ENCODE measurements at regions not wholly inside any gene's neighbourhood (a gene's known extent, or its start where the extent isn't known, plus 50 kb on each side); places are given as distances from the start of the nearest gene placed in this dataset.
"Not testable (repeated sequence)": the region's sequence is repeated elsewhere in the genome, so short reads cannot be mapped to it uniquely, and the experiment has no call there.

DNA sequence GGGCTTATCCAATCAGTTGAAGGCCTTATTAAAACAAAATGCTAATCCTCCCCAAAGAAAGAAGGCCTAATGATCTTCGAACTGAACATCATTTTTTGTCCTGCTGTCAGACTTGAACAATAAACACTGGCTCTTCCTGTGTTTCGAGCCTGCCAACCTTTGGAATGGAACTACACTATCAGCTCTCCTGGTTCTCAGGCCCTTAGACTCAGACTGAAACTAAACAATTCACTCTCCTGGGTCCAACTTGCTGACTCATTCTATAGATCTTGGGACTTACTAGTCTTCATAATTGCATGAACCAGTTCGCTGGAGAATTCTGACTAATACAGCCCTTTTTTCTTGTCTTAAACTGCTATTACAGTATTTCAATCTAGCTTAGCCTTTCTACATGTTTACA, 235.2 kb downstream of the LNPK start:
- no peak for DNase-seq (ENCODE audit: low read depth in 3 of 3)

DNA sequence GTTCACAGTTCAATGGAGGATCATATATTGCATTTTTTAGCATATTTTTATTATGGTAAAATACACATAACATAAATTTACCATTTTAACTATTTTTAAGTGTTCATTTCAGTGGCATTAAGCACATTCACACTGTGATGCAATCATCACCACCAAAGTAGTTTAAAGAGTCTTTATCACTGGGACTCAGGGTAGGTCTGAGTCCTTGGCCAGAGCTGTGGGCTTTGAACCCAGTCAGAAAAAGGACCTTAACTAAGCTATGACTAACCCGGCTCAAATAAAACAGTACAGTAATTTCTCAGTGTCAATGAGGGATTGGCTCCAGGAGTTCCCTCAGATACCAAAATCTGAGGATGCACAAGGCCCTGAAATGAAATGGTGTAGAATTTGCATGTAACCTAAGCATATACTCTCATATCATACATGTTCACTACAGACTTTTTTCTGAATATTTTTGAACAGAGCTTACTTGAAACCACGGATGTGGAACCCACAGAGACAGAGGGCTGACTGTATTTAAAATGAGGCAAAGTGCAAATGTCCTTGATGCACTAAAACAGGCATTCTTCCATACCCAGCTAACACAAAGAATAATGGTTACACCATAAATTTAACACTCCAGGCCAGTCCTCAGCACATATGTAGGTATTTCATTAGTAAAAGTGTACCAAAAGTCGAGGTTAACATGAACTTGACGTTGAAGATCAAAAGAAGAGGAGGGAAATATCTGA, 246.2 kb downstream of the LNPK start:
- DNase-seq (ENCODE audit: low read depth in 3 of 3) = no peak

DNA sequence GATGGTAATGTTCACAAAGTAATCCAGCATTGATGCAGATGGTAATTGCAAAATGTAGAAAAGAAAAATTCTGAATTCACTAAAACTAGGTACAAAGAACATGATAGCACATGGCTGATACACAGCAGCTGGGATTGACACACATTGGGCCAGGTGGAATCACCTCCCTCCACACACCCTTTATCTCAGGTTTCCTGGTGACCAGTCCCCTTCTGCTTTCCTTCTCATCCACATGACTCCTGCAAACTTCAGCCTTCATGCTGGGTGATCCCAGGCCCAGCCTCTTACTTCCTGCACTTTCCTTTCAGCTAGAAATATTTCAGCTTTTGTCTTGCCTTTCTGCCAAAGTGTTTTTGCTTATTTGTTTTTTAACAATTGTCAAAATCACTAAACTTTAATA, 246.9 kb downstream of the LNPK start:
- no peak for DNase-seq (ENCODE audit: low read depth in 3 of 3)

DNA sequence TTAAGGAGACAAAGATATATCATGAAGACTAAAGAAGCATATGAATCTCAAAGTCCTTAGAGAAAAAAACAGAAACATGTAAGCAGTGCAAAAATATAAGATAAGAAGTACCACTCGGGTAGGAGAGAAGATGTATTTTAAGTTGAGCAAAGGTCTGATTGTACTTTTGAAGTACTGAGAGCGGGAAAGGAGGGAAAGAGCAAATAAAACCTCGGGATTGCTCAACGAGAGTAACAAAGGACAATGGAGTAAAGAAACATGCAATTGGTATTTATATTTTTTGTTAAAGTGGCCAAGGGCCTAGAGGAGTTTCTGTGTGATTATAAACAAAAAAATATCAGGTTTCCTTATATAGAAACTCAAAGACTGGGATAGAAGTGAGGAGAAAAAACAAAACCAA, 251.9 kb downstream of the LNPK start:
- DNase-seq (ENCODE audit: low read depth in 3 of 3) = no peak

DNA sequence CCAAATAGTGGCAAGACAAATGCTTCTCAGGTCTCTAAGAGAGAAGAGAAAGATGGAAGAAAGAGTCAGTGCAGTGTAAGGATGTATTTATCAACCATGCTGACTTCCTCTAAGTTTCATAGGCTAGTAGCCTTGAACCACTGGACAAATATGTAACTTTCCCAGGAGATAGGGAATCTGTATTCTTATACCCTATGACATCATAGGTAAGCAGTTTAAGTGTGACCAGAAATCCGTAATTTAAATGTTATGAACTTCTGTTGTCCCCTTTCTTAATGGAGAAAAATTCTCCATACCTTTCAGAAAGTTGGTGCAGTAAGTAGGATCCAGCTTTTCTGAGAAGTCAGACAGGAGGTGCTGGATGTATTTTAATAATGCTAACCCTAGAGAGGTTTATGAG, 256.2 kb downstream of the LNPK start:
- DNase-seq (ENCODE audit: low read depth in 3 of 3) = no peak

DNA sequence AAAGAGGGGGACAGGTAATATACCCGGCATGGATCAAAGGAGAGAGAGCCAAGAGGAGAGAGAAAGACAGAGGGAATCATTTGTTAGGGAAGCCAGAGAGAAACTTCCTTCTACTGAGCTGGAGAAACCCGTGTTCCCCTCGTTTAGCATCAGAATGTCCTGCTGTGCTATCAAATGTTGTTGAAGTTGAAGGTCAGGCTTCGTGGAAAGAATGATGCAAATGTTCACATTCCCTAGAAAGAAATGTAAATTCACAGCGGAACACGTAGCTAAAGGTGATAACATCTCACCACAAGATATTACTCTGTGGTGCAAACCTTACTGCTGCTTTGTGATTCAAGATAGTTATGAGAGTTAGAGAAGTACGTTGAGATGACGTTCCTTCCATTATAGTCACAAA, 258.1 kb downstream of the LNPK start:
- no peak for DNase-seq (ENCODE audit: low read depth in 3 of 3)

DNA sequence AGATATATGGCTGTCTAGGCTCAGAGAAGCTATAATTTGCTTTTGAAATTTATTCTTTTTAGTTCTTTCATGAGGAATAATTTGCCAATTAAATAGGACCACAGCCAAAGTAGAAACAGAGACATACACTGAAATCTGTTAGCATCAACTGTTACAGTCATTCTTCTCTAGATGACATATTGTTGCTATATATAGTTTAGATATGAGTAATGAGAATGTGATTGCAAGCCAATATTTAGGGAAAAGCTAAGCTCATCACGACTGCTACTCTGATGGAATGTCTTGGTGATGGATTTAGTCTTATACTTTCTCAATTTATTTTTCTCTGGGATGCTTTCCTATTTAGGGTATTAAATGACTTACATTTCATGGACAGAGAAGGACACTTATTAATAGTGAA, 259.1 kb downstream of the LNPK start:
- DNase-seq (ENCODE audit: low read depth in 3 of 3) = no peak

DNA sequence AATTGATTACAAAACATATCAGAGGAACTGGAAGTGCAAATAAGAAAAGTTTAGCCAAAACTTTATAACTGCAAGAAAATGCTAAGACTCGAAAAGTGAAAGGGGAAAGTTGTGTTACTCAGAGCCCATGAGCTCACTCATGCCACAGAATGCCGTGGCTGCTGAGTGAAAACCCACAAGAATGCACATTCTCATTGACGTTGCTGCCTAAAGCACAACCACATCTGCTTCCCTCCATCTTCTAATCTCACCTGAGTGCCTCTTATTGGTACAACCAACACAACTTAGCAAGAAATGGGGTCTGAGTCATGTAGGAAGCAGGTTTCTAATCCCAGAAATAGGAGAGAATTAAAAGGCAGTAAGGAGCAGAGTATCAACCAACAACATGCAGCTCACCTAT, 259.7 kb downstream of the LNPK start:
- no peak for DNase-seq (ENCODE audit: low read depth in 3 of 3)

DNA sequence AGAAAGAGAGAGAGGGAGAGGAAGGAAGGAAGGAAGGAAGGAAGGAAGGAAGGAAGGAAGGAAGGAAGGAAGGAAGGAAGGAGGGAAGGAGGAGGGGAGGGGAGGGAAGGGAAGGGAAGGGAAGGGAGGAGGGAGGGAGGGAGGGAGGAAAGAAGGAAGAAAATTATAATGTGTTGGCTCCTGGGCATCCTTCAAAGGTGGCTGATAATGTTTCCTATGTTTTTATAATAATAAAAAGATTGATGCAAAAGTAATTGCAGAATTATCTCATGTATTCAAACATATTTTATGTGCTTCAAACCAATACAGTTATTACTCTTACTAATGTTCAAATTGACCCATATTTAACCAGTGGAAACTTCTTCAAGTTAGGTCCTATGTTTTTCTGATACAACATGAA, 260.9 kb downstream of the LNPK start:
- DNase-seq (ENCODE audit: low read depth in 3 of 3) = no peak

DNA sequence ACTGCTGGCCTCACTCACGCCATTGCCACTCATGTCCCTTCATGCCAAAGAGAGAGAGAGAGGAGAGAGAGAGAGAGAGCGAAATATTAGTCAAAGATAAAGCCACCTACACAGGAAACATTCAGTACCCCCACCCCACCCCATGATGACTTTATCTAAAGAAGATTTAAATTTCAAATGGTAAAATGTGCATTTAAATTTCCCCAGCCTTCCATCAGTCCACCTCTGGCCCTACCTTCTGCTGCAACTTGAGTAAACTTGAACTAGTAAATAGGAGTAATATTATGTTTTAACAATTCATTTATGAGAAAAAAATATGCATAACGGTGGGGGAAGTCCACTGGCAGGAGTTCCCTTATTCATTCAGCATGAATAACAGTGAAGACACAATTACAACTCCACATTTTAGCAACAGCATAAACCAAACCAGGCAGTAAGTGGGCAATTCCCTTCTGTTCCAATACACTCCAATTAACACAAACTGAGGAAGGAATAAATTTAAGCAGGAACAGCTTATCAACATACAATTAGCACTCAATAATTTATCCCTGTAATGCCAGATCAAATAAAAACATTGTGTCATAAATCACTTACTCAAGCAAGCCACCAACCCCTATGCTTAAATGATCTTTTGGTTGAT, 264.2 kb downstream of the LNPK start:
- DNase-seq (ENCODE audit: low read depth in 3 of 3) = no peak

DNA sequence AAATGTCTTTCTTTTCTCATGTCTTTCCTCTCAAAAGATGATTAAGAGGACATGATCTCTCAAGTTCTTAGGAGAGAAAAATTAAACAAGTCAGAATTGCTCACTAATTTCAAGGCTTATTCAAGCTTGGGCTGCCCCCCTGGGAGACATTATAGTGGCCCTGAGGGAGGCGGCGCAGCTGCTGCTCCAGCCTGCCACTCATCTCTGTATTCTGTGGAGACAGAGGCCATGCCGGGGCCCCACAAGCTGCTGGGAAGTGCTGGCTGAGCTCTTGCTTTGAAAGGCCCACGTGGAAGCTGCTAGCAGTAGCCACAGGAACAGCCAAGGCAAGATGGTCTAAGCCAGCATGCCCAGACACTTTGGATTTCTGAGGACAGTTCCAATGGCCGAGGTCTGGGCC, 267.4 kb downstream of the LNPK start:
- no peak for DNase-seq (ENCODE audit: low read depth in 3 of 3)

DNA sequence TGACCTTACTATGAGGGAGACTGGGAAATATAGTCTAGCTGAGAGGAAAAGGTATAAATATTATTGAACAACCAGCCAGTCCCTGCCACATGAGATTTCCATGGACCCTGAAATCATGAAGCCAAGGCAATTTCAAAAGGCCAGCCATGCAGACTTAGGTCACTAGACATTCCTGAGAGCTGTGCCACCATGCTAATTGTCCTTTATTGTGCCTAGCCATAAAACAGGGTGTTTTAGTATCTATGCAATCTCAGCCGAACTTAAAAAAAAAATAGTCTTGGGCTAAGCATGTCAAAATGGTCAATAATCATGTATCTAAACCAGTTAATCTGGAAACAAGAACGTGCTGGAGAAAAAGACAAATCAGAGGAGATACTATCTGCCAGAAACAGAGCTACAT, 269.5 kb downstream of the LNPK start:
- DNase-seq (ENCODE audit: low read depth in 3 of 3) = no peak

DNA sequence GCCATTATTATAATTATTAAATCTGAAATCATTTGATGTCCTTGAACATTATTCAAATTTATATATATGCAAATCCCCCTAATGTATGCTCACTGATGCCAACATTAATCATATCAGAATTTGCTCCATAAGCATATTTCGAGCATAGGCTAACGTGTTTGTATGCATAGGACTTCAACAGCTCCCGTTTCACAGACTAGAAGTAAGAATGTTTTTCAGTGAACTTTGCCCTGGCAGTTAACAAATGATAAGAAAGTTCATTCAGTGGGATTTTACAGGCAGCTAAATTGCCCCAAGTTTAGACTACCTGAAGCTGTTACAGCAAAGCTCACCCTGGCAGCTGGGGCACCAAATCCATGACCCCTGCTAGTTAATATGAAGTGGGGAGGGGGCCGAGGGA, 272.0 kb downstream of the LNPK start:
- DNase-seq (ENCODE audit: low read depth in 3 of 3) = no peak

DNA sequence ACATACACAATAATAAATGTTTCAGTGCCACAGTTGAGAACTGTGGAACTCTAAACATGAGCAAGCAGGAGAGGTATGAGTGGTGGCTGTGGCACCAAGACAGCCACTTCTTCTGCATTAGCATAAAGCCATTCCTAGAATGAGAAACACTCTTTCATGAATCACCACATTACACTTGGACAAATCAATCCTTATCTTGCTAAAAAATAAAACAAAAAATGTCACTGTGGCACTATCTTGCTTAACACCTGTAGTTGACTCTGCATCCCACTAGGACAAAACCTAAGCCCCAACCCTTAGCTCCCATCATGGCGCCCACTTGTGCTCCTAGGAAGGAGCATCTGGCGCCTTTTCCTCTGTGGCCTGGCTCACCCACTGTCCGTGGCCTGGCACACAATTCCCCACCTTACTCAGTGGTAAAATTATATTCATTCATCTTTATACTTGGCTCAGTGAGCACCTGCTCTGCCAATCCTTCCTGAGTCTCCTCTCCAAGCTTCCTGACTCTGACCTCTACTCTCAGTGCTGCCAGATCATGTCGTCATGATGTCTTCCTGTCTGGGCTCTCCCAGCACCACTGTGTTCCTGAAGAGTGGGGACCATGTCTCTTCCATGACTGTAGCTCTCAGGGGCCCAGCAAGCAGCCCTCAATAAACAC, 272.9 kb downstream of the LNPK start:
- DNase-seq (ENCODE audit: low read depth in 3 of 3) = no peak

DNA sequence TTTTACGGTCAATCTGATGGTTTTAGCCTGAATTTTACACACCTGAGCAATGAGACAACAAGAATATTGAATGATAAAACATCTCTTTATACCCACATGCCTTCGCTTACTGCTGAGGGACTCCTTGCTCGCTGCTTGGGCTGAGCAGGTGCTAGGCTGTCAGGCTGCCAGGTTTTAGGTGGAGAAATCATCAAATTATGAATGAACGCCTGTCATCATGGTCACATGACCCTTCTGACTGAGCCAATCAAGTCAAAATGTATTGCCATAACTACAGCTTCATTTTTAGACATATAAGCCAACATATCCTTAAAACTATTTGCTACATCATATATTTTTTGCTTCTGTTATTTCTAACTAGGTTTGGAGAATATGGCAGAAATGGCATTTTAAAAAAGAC, 274.0 kb downstream of the LNPK start:
- DNase-seq (ENCODE audit: low read depth in 3 of 3) = no peak

DNA sequence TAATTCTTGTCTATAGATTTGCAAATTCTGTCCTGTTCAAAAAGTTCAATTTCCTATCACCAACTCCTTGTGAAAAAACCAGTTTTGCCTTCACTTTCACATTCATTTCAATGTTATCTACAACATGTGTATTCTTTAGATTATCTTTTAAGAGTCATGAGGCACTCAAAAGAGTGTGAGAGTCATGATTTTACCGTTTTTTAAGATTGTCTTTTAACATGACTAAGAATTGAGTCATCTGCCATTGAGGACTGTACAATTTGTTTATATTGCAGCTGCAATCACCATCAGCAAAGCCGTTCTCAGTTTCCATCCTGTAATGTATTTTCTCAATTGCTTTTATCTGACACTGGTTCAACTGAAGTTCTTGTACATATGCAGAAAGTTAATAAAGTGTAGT, 275.8 kb downstream of the LNPK start:
- DNase-seq (ENCODE audit: low read depth in 3 of 3) = no peak

DNA sequence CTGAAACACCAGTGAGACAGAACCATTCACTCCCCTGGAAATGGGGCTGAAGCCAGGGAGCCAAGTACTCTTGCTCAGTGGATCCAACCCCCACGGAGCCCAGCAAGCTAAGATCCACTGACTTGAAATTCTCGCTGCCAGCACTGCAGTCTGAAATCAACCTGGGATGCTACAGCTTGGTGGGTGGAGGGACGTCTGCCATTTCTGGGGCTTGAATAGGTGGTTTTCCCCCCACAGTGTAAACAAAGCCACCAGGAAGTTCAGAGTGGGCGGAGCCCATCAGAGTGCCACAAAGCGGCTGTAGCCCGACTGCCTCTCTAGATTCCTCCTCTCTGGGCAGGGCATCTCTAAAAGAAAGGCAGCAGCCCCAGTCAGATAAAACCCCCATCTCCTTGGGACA, 292.8 kb downstream of the LNPK start:
- no peak for DNase-seq (ENCODE audit: low read depth in 3 of 3)

DNA sequence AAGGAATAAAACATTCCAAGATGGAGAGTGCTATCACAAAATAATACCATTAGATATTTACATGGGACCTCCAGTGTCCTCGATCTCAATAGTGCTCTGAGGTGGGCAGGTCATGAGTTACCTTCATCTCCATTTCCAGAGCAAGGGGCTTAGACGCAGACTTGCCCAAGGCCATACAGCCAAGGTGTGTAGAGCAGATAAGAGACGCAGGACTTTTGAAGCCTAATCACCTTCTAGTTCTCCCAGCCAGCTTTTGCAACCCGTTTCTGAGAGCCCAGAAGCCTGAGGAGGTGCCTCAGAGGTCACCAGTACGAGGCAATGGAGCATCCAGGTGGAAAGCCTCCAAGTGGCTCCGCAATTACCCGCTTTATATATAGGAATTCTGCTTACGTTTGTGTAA, 294.7 kb downstream of the LNPK start:
- DNase-seq (ENCODE audit: low read depth in 3 of 3) = no peak

DNA sequence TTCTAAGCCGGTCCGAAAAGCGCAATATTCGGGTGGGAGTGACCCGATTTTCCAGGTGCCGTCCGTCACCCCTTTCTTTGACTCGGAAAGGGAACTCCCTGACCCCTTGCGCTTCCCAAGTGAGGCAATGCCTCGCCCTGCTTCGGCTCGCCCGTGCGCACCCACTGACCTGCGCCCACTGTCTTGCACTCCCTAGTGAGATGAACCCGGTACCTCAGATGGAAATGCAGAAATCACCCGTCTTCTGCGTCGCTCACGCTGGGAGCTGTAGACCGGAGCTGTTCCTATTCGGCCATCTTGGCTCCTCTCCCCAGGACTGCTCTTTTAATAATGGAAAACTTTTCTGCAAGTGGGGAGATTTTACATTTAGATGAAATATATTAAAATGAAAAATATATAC, 297.5 kb downstream of the LNPK start:
- DNase-seq (ENCODE audit: low read depth in 3 of 3) = not testable (repeated sequence)

DNA sequence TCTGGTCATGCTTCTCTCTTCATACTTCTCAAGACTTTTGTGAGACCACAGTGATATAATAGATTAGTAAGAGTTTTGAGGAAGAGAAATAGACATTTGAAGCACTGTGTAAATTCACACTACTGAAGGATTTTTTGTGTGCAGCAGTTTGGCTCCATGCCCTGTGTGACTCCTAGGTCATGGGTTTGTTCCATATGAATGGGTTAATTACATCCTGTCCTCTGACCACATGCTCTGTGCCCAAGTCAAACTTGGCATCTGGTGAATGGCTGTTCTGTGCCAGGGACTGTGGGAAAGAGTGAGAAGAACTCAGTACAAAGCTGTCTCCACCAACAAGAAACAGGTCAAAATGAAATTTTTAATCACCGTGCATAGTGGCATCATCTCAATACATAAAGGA, 304.0 kb downstream of the LNPK start:
- no peak for DNase-seq (ENCODE audit: low read depth in 3 of 3)

DNA sequence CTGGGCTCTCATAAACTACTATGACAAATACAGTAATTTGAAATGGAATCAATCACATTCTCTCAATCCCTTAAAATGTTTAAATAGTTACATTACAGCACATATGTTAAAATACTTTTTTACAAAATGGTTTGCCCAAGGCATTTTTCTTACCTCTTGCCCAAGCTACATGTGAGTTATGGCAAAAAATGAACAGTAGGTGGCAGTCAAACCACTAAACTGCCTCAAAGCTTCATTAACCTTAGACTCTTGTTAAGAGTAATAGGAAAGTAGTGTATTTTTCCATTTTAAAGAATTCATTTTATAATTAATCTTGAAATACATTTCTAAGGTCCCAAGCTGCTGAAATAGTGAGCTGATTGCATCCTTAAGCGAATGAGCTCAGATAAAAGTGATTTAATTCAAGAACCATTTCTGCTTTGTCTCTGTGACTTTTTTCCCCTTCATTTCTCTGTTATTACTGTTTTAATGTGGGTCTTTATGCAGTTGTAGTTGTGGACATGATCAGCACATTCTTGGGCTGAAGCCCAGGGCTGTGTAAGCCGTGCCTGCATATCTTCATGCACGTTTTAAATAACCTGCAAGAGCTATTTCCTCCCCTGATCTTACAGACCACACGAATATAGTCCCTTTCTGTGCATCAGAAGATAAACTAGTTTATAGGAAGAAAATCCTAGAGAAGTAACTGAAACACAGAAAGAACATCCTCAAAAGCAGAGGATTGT, 311.8 kb downstream of the LNPK start:
- DNase-seq (ENCODE audit: low read depth in 3 of 3) = peak in 2 of 3 donors; percentile 5 to 6

DNA sequence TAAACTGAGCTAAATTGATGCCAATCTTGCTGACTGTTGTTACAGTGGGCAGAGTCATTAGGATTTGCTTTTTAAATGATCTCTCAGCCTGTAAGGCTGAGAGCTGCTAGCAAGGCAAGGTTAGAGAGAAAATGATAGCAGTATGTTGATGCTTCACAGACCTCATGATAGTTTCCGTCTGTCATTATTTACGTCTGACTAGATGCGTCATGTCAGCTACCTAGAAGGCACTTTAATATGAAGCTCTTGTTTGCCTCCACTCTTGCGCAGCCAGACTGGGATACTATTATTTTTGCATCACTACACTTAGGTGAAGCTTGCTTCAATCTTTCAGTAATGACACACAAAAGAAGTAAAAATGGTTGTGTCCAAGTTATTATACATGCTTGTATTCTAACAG, 313.8 kb downstream of the LNPK start:
- DNase-seq (ENCODE audit: low read depth in 3 of 3) = no peak

DNA sequence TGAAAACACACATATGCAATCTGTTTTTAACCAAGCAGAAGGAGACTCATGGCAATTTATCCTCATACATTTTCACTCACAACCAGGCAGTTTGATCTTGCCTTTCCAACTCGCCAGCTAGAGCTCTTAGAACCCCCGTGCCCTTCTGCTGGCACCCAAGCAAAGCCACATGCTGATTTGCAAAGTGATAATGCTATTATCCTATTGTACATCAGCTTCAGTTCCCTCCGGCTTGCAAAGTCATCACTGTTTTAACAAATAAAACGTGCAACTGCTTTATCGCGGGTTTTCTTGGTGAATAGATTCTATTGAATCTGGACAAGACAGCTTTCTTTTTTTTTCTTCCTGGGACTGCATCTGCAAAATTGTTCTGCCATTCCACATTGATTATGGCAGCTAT, 314.6 kb downstream of the LNPK start:
- DNase-seq (ENCODE audit: low read depth in 3 of 3) = no peak
